SKM-1 treated with dmso at 0.1 percent for 144 hours (cell line): ENCODE measurements at regions not wholly inside any gene's neighbourhood (a gene's known extent, or its start where the extent isn't known, plus 50 kb on each side); places are given as distances from the start of the nearest gene placed in this dataset.

Source experiments
- DNase-seq: peaks from one replicate; lab custom pipeline; 2025; ENCODE audit not compliant: unreplicated experiment; lab: John Stamatoyannopoulos, UW

- no peak for DNase-seq
Observed at GRCh38 chr15:70197318-70197944, 99.7 kb upstream of the TLE3 start.

- no peak for DNase-seq
Observed at GRCh38 chr15:70196372-70197316, 98.9 kb upstream of the TLE3 start.

- no peak for DNase-seq
Observed at GRCh38 chr15:70195587-70196305, 98.0 kb upstream of the TLE3 start.

GRCh38 chr15:70195171-70195570, 97.5 kb upstream of the TLE3 start:
- DNase-seq = no peak

- DNase-seq = no peak
Observed at GRCh38 chr15:70194266-70194665, 96.5 kb upstream of the TLE3 start.

- DNase-seq = no peak
Observed at GRCh38 chr15:70193734-70194133, 96.0 kb upstream of the TLE3 start.

GRCh38 chr15:70192490-70192889, 94.8 kb upstream of the TLE3 start:
- DNase-seq = no peak

GRCh38 chr15:70192041-70192440, 94.3 kb upstream of the TLE3 start:
- no peak for DNase-seq

- DNase-seq = no peak
Observed at GRCh38 chr15:70190965-70191364, 93.2 kb upstream of the TLE3 start.

GRCh38 chr15:70189826-70190695, 92.3 kb upstream of the TLE3 start:
- DNase-seq = no peak

- no peak for DNase-seq
Observed at GRCh38 chr15:70188286-70188685, 90.6 kb upstream of the TLE3 start.

- no peak for DNase-seq
Observed at GRCh38 chr15:70187331-70187730, 89.6 kb upstream of the TLE3 start.

GRCh38 chr15:70186152-70186551, 88.4 kb upstream of the TLE3 start:
- no peak for DNase-seq

- no peak for DNase-seq
Observed at GRCh38 chr15:70185251-70185711, 87.6 kb upstream of the TLE3 start.

- no peak for DNase-seq
Observed at GRCh38 chr15:70182858-70183695, 85.4 kb upstream of the TLE3 start.

GRCh38 chr15:70181626-70182255, 84.0 kb upstream of the TLE3 start:
- DNase-seq = no peak

- no peak for DNase-seq
Observed at GRCh38 chr15:70180186-70180875, 82.6 kb upstream of the TLE3 start.

- DNase-seq = no peak
Observed at GRCh38 chr15:70179309-70179892, 81.7 kb upstream of the TLE3 start.
